HCT116 (cell line): ENCODE measurements at regions not wholly inside any gene's neighbourhood (a gene's known extent, or its start where the extent isn't known, plus 50 kb on each side); places are given as distances from the start of the nearest gene placed in this dataset.

Experiments used
- EZH2 ChIP-seq: fragments of 200-600 bp; sonication (generic); IDR thresholded peaks from 2 replicates; pipeline ENCODE4 v1.6.1; 2017; ENCODE audit warnings: antibody characterized with exemption, mixed run types
- TF ChIP-seq, protein P1 (sequence below), 3 experiments: fragments of 200-600 bp in 1 of 3; sonication (generic) in 1 of 3; IDR thresholded peaks in 2 of 3; conservative IDR thresholded peaks in 1 of 3; 2 replicates each; pipeline ENCODE4 v1.5.1; 2012 to 2017; ENCODE audit warnings: low read depth in 2 of 3, low read length in 2 of 3, antibody characterized with exemption in 1 of 3, borderline replicate concordance in 1 of 3, control low read depth in 1 of 3, mild to moderate bottlenecking in 1 of 3, mixed read lengths in 1 of 3, mixed run types in 1 of 3, moderate library complexity in 1 of 3; ENCODE audit not compliant: insufficient read depth in 1 of 3

DNA sequence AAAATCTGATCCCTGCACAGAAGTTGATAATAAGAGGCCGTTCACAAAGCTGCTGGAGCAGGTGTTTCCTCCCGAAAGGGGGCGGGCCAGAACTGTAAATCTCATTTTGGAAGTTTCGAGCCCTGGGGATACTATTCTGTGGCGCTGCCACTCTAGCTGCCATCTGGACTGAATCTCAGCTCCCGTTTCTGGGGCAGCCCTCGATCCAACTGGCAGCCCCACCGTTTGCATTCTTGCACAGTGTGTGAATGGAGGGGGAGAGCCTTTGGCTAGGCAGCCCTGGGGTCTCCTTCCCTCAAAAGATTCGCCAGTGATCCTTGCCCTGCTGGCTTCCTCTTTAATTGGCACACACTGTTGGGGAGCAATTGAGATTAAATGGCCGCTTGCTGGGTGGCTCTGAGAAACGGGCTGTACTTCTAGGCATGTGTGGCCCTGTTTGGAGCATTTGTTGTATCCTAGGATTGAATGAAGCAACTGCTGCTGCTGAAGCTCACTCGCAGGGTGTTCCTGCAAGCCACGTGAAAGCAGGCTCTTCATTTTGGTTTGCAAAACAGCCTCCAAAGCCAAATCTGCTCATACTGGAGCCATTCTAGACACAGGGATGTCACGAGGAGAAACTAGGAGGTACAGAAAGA lies 57.2 kb upstream of the TOPAZ1 start:
- TF ChIP-seq EZH2: no peak
- TF ChIP-seq, protein P1, sequence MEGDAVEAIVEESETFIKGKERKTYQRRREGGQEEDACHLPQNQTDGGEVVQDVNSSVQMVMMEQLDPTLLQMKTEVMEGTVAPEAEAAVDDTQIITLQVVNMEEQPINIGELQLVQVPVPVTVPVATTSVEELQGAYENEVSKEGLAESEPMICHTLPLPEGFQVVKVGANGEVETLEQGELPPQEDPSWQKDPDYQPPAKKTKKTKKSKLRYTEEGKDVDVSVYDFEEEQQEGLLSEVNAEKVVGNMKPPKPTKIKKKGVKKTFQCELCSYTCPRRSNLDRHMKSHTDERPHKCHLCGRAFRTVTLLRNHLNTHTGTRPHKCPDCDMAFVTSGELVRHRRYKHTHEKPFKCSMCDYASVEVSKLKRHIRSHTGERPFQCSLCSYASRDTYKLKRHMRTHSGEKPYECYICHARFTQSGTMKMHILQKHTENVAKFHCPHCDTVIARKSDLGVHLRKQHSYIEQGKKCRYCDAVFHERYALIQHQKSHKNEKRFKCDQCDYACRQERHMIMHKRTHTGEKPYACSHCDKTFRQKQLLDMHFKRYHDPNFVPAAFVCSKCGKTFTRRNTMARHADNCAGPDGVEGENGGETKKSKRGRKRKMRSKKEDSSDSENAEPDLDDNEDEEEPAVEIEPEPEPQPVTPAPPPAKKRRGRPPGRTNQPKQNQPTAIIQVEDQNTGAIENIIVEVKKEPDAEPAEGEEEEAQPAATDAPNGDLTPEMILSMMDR (IDR thresholded peaks at IDR 0.05 in 2 of 3, conservative IDR thresholded peaks at IDR 0.05 in 1 of 3; ENCODE audit: borderline replicate concordance in 1 of 3, insufficient read depth in 1 of 3, low read depth in 2 of 3, low read length in 2 of 3): no peak
